NCI-H1092 treated with DMSO at 0.1 percent for 48 hours (cell line): ENCODE measurements at regions not wholly inside any gene's neighbourhood (a gene's known extent, or its start where the extent isn't known, plus 50 kb on each side); places are given as distances from the start of the nearest gene placed in this dataset.

Experiments
- DNase-seq: peaks from one replicate; lab custom pipeline; 2025; lab: John Stamatoyannopoulos, UW

DNA sequence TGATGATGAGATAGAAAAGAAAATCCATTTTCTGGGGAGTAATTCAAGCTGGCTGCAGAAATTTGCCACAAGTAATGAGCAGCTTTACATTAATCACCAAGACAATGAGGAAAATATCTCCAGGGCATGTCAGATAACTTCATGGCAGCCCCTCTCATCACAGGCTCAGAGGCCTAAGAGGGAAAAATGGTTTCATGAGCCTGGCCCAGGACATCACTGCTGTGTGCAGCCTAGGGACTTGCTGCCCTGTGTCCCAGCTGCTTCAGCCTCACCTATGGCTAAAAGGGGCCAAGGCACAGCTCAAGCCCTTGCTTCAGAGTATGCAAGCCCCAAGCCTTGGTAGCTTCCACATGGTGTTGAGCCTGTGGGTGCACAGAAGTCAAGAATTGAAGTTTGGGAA, 161.7 kb downstream of the OPA1 start:
- no peak for DNase-seq

DNA sequence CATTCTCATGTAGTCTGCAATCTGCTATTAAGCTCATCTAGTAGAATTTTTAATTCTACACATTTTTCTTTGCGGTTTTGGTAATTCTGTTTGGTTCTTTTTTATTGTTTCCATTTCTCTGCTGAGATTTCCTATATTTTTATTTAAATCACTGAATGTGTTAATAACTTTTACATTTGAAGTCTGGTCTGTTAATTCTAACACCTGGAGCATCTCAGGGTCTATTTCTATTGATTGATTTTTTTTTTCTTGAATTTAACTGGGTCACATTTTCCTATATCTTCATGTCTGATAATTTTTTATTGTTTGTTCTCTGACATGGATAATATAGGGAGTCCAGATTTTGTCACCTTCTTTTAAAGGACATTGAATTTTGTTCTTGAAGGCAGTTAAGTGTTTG, 163.5 kb downstream of the OPA1 start:
- no peak for DNase-seq

DNA sequence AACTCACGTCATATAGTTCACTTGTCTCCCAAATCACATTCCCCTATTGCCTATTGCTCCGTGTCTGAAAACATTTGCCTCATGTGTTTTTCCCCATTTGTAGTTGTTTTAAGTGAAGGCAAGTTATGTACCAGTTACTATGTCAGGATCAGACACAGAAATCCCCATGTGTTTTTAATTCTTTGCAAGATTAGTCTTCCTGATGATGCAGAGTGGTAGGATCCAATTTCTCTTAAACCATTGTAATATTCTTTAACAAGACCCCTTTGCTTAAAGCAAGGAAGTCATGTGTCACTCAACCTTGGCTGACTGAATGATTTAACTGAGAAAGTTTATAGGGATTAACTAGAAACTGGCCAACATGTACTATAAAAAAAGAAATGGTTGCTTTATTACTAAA, 164.4 kb downstream of the OPA1 start:
- DNase-seq = no peak

DNA sequence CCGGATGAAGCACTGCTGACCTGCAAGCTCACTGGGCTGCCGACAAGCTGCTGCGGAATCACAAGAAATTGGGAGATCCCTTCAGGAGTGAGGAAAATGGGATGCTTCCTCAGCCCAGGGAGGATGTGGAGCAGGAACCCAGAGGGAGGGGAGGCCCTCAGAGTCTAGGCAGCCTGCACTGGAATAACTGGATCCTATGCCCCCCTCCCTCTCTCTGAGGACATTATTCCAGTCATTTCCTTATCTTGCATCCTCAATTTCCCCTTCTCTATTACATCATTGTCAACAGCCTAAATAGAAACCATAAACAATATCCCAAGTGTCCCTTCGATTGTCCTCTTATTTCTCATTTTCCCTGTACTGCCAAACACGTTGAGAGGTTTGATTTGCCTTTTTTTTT, 169.0 kb downstream of the OPA1 start:
- DNase-seq = no peak

DNA sequence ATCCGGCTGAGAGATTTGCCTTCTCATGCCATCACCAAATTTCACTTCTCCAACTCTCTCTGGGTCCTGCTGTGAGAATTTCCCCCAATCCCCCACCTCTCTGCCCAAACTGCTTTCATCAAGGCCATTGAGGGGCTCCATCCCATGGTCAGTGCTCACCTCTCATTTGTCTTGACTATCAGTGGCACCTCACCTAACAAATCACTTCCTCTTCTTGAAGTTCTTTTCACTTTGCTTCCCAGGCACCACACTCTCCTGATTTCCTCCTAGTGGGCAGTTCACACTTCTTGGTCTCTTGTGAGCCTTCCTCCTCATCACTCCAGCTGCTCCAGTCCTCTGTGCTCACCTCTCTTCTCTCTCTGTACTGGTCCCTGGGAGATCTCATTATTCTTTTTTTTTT, 169.6 kb downstream of the OPA1 start:
- no peak for DNase-seq

DNA sequence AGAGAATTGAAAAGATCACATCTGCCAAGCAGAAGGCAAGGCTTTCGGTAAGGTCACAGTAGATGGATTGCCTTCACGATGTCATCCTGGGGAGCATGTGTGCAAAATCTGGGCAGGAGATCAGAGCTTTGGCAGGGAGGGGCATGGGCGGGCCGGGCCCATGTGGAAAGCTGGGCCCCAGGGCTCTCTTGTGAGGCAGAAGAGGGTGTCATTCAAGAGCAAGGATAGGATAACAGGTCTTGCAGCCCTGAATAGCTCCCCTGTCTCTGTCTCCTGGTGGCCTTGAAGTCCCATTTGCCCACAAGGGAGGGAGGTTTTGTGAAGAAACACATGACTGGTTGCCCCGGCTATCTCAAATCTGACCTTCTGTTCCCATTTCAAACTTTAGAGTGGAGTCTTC, 172.0 kb downstream of the OPA1 start:
- no peak for DNase-seq

DNA sequence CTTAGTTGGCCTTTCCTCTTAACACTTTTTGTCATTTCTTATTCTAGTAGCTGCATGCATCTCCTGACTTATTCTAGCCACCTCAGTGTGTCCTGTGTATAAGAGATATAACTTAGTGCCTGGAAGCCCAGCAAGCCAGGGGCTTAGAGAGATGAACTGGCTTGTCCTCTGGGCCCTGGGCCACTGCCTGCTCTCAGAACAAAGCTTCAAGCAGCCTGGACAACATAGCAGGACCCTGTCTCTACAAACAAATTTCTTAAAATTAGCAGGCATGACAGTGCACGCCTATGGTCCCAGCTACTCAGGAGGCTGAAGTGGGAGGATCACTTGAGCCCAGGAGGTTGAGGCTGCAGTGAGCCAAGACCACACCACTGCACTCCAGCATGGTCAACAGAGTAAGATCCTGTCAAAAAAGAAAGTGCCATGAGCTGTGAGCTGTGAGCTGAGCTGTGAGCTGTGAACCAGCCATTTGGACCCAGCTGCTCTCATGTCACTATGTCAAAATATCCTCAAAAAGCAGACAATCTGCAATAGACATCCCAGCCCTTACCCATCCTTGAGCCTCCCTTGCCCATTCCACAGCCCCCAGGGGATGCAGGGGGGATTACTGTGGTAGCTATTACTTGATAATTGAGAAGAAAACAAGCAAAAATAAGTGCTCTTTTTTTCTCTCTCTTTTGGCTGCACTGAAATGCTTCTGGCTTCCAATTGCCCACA, 174.5 kb downstream of the OPA1 start:
- no peak for DNase-seq

DNA sequence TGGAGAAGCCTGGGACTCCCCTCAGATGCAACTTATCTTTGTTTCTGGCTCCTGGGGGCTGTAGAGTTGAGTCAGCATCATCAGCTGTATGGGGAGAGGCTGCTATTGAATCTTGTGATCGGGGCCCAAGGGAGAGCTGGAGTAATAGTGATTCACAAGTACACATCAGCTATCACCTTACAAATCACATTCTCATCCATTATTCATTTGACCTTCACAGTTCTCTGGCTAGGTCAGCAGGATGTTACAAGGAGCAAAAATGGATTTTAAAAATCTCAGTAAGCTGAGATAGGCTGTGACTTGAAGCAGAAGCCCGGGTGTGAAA, 175.0 kb downstream of the OPA1 start:
- peak; percentile 21 for DNase-seq

DNA sequence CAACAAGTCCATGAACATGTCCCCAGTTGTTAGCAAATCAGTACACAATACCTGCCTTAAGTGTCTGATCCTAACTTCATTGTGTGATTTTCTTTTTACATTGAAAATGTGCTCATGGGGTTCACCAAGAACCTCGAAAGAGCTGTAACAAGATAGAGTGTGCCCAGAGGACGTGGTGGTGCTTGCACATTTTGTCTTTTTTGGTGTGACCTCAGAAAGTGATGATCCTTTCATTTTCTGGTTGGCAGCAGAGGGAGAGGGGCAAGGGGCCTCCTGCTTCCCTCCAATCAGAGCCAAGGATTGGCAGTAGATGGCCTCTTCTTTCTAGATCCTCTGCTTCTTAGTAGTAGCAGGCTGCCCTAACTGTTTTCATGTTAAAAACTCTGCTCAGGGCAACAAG, 176.4 kb downstream of the OPA1 start:
- no peak for DNase-seq

DNA sequence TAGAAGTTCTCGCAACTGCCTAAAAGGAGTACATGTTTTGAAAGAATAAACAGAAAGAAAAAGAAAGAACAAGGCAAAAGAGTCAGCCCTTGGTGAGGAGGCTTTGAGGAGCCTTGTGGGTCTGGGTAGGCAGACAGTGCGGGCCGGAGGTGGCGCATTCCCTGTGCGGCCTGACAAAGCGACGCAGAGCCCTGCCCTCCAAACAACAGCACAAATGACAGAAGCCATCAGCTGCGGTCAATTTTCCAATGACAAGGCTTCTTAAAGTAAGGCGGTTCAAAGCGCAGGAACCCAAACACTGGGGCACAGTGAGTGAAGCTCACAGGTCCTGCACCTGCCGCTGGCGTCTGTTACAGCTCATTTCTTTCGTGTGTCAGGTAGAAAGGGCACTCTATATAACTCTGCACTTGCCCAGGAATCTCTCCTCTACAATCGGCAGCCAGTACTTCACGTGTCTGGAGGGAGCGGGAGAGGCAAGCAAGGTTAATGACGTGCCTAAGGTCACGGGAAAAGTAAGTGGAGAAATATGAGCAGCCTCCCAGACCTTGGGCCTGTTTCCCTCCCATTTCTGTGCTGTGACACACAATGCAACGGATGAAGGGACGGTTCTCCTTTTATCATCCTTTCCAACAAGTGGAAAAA, 178.1 kb downstream of the OPA1 start:
- DNase-seq = no peak

DNA sequence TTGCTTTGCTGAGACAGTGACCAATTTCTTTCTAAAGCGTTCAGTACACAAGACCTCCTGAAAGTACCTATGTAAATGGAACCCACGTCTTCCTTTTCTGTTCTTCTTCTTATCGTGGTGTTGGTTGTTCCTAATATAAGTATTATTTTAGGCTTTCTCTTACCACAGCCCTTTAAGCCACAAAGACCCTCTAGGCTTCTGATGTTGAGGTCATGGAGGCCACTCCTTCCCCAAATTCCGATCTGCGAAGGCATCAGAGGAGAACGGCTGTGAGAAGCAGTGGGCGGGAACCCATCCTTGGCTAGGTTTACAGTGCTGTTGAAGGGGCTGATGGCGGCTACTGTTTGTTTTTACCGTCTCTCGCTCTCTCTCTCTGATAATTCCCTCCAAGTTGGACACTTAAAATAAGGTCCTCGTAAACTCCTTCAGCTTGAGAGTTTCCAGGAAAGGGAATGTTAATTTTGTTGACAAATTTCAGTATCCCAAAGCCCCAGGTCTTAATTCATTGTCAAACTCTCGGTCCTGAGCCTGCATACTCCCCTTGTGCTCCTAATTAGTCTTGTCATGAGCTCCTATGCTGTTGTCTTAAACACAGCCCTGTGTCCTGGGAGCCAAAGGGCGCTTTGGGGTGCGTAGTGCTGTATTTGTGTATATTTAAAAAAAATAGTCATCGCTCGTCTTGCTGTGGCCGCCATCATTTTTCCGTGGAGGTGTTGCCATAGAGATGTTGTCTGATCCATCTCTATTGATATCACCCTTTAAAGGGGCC, 178.8 kb downstream of the OPA1 start:
- no peak for DNase-seq

DNA sequence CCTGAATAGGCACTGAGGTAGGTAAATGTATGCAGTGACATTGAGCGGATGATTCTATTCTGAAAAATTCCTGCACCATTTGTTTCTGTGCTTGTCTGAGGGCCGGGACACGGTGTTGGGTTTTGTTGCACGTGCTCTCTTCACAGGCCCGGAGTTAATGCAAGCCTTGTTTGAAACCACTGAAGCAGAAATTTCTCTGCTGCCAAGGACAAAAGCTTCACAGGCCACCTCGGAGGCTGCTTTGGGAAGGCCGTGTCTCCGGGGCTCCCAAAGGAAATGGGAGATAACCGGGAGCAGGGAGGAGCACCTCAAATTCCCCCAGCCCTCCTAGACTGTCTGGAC, 179.4 kb downstream of the OPA1 start:
- peak; percentile 38 for DNase-seq

DNA sequence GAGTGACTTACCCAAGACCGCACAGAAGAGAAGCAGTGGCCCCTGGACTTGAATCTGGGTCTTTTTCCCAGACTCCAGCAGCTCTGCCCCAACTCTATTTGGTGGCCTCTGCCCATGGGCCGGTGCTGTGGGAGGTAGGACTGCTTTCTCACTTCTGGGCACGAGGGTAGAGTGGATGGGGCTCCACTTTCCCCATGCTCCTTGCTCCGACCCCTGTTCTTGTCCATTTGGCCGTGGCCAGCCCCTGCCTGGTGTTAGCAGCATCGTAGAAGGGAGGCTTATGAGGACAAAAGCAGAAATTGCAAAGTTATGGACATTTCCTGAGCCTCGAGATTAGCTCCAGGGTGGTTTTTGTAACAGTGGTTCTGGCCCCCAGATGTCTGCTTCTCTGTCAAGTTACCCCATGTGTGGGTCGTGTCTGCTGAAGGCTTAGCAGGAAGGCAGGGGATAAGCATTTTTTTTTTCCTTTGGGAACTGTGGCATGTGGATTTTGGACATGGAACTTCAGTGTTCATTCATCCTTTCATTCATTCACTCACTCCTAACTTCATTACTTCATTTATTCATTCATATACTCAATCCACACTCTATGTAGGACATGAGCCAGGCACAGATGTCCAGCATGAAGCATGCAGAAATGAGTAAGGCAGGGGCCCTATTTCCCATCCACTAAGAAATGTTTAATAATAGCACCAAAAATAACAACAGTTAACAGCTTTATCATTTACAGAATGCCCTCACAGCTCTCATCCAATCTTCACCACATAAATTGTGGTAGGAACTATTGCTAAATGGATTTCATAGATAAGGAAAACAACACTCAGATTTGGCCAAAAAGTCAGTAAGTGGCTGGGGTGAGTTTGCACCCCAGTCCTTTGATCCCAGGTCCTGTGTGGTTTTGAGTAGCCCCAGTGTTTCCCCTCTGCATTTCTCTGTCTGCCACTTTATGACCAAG, 180.5 kb downstream of the OPA1 start:
- no peak for DNase-seq

DNA sequence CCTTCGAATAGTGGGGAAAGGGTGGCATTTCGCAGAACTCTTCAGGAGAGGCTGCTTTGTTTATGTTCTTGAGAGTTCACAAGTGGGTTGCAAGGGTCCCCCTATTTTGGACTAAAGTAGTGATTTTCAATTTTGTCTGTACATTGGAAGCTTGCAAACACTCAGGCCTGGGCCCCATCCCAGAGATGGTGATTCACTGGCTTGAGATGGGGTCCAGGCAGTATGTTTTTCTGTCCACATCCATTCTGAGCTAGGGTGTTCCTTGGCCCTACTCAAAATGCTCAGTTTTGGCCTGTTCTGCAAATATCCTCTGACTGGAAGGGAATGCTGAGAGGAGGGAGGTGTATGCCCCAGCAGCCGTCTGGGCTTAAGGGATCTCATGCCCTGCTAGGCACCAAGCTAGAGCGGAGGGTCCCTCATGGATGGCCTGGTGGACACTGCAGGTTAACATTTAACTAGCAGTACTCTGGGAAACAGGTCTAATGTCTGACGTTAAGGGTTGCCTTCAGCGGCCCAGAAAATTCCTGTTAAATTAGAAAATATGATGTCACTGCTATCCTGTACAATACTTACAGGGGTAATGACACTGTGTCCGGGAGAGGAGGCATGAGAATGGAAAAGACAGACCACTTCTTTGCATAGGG, 181.4 kb downstream of the OPA1 start:
- no peak for DNase-seq

DNA sequence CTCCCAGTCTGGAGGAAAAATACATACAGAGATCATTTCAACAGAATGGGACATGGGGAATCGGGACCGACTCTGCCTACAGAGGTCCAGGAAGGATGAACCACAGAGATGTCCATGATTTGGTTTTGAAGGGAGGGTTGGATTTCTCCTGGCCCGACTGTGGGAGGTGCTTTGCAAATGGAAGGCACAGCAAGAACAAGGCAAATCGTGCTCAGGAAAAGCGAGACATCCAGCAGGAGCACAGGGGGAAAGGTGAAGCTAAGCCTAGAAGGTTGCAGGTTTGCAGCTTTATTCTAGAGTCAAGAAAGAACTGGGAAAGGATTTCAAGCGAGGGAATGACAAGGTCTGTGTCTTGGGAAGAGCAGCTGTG, 181.9 kb downstream of the OPA1 start:
- DNase-seq = no peak

DNA sequence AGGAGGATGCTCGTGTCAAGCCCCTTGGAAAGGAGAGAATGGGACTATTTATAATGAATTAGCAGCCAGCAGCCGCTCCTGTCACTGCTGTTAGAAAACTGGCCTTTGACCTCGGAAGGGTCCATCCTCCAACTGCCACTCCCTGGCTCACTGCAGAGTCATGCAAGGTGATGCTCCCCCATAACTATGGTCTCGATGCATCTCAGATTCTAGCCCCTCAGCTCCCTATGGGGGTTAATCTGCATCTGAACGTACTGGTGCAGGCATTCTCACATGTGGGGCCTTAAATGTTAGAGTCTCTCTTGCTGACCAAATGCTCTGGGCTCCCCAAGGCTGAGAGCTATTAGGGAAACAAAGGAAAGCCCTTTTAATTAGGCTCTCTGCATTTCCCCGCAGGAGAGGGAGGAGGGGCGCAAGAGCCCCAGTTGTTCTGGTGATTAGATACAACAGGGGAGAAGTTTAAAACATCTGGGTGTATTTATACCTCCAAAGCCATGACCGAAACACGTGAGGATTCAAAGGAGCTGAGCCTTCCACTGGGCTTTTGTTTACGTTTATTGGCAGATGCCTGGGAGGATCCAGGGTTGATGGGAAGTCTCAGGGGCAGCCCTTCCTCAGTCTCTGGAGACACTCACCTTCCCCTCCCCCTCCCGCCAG, 182.5 kb downstream of the OPA1 start:
- no peak for DNase-seq

DNA sequence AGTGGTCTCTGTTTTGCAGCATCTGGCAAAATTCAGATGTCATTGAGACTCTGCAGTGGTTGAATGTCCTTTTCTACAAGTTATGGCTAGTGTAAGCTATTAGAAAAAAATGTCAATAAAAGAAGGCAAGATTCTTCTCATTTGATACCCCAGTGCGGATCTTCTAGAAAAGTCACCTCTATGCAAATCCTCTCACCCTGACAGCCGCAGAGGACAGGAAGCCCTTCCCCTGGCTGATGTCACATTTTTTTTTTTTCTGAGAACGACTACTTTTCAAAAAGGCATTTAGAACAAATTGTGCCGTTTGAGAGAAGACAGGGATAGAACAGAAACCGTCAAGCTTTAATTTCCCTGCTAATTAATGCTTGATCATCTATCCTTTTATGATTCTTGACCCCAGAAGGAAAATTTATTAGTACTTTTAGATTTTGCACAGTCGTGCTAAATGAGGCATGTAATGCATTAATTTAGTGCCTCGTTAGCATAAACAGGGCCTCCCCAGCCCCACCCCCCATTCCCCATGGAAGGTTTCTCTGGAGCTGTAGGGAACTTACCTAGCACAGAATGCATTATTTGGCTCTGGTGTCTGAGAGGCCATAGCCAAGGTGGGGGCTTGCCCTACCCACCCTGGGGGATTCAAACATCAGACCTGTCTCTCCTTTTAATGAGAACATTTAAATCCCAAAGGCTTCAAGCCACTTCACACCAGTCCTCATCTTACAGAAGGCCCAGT, 183.8 kb downstream of the OPA1 start:
- no peak for DNase-seq

DNA sequence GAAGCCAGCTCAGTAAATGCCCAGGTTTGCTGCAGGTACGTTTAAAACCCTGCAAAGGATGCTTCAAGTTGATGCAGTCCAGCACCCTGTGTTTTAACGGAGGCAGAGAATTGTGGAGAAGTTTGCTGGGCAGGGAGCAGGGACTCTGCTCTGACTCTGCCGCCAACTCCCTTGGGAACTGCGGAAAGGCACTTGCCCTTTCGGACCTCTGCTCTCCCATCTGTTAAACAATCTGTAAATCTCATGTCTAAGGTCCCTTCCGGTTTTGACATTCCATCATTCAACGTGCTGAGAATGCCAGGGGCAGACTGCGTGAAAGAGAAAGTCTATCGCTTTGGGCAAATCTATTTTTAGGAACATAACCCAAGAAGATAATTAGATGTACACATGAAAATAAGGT, 184.5 kb downstream of the OPA1 start:
- DNase-seq = no peak

DNA sequence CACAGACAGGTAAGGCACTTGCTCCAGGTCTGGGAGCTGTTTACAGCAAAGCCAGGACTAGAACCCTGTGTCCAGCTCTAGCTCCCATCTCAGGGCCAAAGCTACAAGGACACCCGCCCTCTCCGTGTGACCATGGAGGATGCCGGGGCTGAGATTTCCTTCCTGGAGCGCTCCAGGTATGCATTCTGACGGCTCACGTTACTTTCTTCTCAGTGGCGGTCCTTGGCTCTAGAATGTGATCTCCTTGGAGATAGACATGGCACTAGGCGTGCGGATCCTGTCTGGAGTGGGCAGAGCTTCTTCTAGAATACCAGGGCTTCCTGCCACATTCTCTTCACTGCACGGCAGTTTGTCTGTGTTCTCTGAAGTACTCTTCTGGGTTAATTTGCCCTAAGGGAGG, 185.7 kb downstream of the OPA1 start:
- no peak for DNase-seq

DNA sequence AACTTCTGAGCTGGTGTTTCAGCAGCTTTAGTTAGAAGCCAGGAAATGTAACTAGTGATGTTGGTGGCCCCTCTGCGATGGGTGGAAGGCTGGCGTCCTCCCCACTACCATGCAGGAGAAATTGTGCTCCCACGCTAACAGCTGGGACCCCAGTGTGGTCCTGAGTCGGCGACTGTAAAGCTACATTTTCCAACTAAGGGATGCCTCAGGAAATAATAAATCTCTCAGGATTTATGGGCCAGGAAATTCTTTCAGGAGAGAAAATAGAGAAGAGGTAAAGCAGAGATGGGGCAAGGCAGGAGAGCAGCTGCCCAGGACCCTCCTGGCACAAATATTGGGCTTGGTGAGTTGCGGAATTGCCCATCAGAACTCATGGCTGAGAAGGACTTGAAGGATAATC, 186.9 kb downstream of the OPA1 start:
- no peak for DNase-seq

DNA sequence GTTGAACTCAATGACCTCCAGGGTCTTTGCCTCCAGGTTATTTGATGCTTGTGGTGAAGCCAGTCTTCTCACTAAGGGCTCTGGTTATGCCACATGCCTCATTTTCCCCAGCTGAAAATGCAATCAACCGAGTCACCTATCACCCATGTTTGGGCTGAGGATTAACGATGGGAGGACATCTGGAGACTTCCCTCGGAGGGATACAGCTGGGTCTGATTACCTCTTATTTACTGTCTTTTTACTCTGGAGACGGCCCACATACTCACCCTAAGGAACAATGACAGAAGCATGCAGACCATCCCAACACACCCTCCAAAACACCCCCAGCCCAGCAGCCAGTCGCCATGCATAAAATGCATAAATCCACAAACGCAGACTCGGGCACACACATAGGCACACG, 187.4 kb downstream of the OPA1 start:
- DNase-seq = no peak
